OCI-LY7 (cell line): ENCODE measurements at regions not wholly inside any gene's neighbourhood (a gene's known extent, or its start where the extent isn't known, plus 50 kb on each side); places are given as distances from the start of the nearest gene placed in this dataset.

ENCODE experiments used
- BruUV-seq: library from RNA; stranded (reverse); fragments of 400-500 nt; replicated peaks from 2 replicates; lab custom pipeline; 2021; lab: Mats Ljungman, UMichigan
- CTCF ChIA-PET: fragments of 300-600 bp; sonication (Branson Sonifier 250); formaldehyde crosslinking; loops from one replicate; lab custom pipeline; 2022; ENCODE audit warnings: antibody characterized with exemption; ENCODE audit not compliant: unreplicated experiment; lab: Charles Lee
- POLR2A ChIA-PET: fragments of 300-600 bp; sonication (Branson Sonifier 250); formaldehyde crosslinking; loops from one replicate; lab custom pipeline; 2022; ENCODE audit warnings: antibody characterized with exemption; lab: Charles Lee
- DNase-seq: peaks from one replicate; pipeline ENCODE4 v3.0.0-alpha.2; 2015; ENCODE audit warnings: low spot score
- H2AFZ ChIP-seq: fragments of 200-600 bp; sonication (generic), shearing (Covaris generic); 2 replicates; pipeline ENCODE4 v1.6.1; 2014; ENCODE audit warnings: mild to moderate bottlenecking, antibody characterized with exemption, low read length, moderate library complexity
- H3K27ac ChIP-seq: fragments of 200-600 bp; sonication (generic); 2 replicates; pipeline ENCODE4 v1.5.1; 2014; ENCODE audit warnings: mixed run types, low read depth, mild to moderate bottlenecking, moderate library complexity, low read length, inconsistent platforms; ENCODE audit not compliant: poor library complexity, severe bottlenecking
- H3K36me3 ChIP-seq: fragments of 200-600 bp; sonication (generic); 2 replicates; pipeline ENCODE4 v1.6.1; 2014; ENCODE audit warnings: mild to moderate bottlenecking, antibody characterized with exemption, low read length, moderate library complexity, mixed read lengths; ENCODE audit not compliant: insufficient read depth
- H3K4me1 ChIP-seq: fragments of 200-600 bp; sonication (generic); 2 replicates; pipeline ENCODE4 v1.5.1; 2014; ENCODE audit warnings: mild to moderate bottlenecking, low read length; ENCODE audit not compliant: insufficient read depth, poor library complexity, severe bottlenecking
- H3K4me2 ChIP-seq: fragments of 200-600 bp; sonication (generic); 2 replicates; pipeline ENCODE4 v1.6.1; 2014; ENCODE audit warnings: mild to moderate bottlenecking, low read length
- H3K4me3 ChIP-seq: fragments of 200-600 bp; sonication (generic); 2 replicates; pipeline ENCODE4 v1.5.1; 2014; ENCODE audit warnings: mild to moderate bottlenecking, low read depth, low read length; ENCODE audit not compliant: poor library complexity, severe bottlenecking
- H3K79me2 ChIP-seq: fragments of 200-600 bp; sonication (generic); 2 replicates; pipeline ENCODE4 v1.6.1; 2016; ENCODE audit warnings: low read depth, mild to moderate bottlenecking, low read length, moderate library complexity, mixed read lengths; ENCODE audit not compliant: insufficient read depth
- H3K9me2 ChIP-seq: fragments of 200-600 bp; sonication (generic); 2 replicates; pipeline ENCODE4 v1.6.1; 2016; ENCODE audit warnings: mild to moderate bottlenecking, low read length, mixed read lengths; ENCODE audit not compliant: insufficient read depth
- H3K9me3 ChIP-seq: fragments of 200-600 bp; sonication (generic); 2 replicates; pipeline ENCODE4 v1.6.1; 2014; ENCODE audit warnings: mild to moderate bottlenecking, mixed run types, low read length, mixed read lengths
- H4K20me1 ChIP-seq: fragments of 200-600 bp; sonication (generic); 2 replicates; pipeline ENCODE4 v1.6.1; 2014; ENCODE audit warnings: mild to moderate bottlenecking, antibody characterized with exemption, low read length, moderate library complexity, mixed read lengths; ENCODE audit not compliant: insufficient read depth
- EZH2phosphoT487 ChIP-seq: fragments of 200-600 bp; sonication (generic); IDR thresholded peaks from 2 replicates; pipeline ENCODE4 v1.6.1; 2018; ENCODE audit warnings: low read depth, borderline replicate concordance, mild to moderate bottlenecking, mixed run types, antibody characterized with exemption, low read length, moderate library complexity, mixed read lengths
- intact Hi-C: fragments of 100-400 bp; cut with micrococcal nuclease; formaldehyde crosslinking; loops from one replicate; pipeline ENCODE4 v1.10.0; 2022; ENCODE audit not compliant: unreplicated experiment
- TF ChIP-seq, protein P1 (sequence below): fragments of 200-600 bp; sonication (generic); conservative IDR thresholded peaks from 2 replicates; pipeline ENCODE4 v1.5.1; 2014; ENCODE audit warnings: mild to moderate bottlenecking, antibody characterized with exemption, low read length, moderate library complexity, mixed read lengths

DNA sequence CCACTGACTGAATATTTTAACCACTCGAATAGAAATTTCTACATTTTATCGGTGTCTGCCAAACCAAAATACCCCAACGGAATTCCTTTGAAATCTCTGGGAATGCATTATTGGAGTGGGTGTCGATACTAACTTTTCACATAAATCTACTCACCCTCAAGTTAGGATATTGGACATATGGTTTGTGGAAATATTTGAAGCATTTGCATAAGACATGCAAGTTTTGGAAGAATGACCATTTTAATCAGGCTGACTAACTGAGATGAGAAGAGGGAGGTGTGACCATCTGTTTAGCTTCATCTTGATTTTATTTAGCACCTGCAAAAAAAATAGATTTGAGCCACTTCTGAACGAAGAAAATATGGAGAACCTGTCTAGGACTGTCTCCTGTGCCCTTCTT lies 61.2 kb downstream of the KLF6 start:
- H3K36me3 ChIP-seq = no peaks in the 10 kb centered on the region
- H2AFZ ChIP-seq = no peak overlapping the region
- DNase-seq = no peak
- TF ChIP-seq, protein P1, sequence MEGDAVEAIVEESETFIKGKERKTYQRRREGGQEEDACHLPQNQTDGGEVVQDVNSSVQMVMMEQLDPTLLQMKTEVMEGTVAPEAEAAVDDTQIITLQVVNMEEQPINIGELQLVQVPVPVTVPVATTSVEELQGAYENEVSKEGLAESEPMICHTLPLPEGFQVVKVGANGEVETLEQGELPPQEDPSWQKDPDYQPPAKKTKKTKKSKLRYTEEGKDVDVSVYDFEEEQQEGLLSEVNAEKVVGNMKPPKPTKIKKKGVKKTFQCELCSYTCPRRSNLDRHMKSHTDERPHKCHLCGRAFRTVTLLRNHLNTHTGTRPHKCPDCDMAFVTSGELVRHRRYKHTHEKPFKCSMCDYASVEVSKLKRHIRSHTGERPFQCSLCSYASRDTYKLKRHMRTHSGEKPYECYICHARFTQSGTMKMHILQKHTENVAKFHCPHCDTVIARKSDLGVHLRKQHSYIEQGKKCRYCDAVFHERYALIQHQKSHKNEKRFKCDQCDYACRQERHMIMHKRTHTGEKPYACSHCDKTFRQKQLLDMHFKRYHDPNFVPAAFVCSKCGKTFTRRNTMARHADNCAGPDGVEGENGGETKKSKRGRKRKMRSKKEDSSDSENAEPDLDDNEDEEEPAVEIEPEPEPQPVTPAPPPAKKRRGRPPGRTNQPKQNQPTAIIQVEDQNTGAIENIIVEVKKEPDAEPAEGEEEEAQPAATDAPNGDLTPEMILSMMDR = no peak
- no peak for TF ChIP-seq EZH2phosphoT487
- POLR2A ChIA-PET = interaction anchor here (1.3 kb wide), 1 partner anchor 38 kb away, joined by 3 read pairs; no protein-coding TSS in a partner anchor
- H3K4me3 ChIP-seq = no peak overlapping the region
- no peak overlapping the region for H3K27ac ChIP-seq
- CTCF ChIA-PET = no interaction called here
- intact Hi-C loops = no loop called here
- H3K4me2 ChIP-seq = no peak overlapping the region
- H3K9me2 ChIP-seq = no peaks in the 10 kb centered on the region
- no peaks in the 10 kb centered on the region for H3K79me2 ChIP-seq
- H4K20me1 ChIP-seq = no peaks in the 10 kb centered on the region
- H3K4me1 ChIP-seq = no peaks in the 10 kb centered on the region
- no peaks in the 10 kb centered on the region for H3K9me3 ChIP-seq
- no TSS peak for BruUV-seq

- ChIA-PET POLR2A (no interaction called here), CTCF (no interaction called here)
- no peaks in the 10 kb centered on the region for H3K9me2 ChIP-seq
- H4K20me1 ChIP-seq = no peaks in the 10 kb centered on the region
- H3K36me3 ChIP-seq = no peaks in the 10 kb centered on the region
- no peak for DNase-seq
- no peaks in the 10 kb centered on the region for H3K4me1 ChIP-seq
- intact Hi-C loops = no loop called here
- no peaks in the 10 kb centered on the region for H3K9me3 ChIP-seq
- no peak overlapping the region for H3K27ac ChIP-seq
- H2AFZ ChIP-seq = no peak overlapping the region
- H3K4me2 ChIP-seq = no peak overlapping the region
- no peak overlapping the region for H3K4me3 ChIP-seq
- no TSS peak for BruUV-seq
- H3K79me2 ChIP-seq = no peaks in the 10 kb centered on the region
- TF ChIP-seq EZH2phosphoT487 = no peak
- TF ChIP-seq, protein P1 = no peak
Observed at GRCh38 chr10:3720228-3721019, 64.6 kb downstream of the KLF6 start.
